ENCODE measurements at regions not wholly inside any gene's neighbourhood (a gene's known extent, or its start where the extent isn't known, plus 50 kb on each side); places are given as distances from the start of the nearest gene placed in this dataset.

- in situ Hi-C loops (cut with MboI) (no loop called here), intact Hi-C loops (cut with micrococcal nuclease; ENCODE audit: unreplicated experiment) (no loop called here)
- ChIA-PET CTCF (no interaction called here), SMC1A (ENCODE audit: uncharacterized antibody, unreplicated experiment) (no interaction called here), POLR2A (no interaction called here), RAD21 (ENCODE audit: unreplicated experiment) (no interaction called here)
- no peaks in the 10 kb centered on the region for H3K36me3 ChIP-seq (ENCODE audit: control insufficient read depth in 2 of 2, insufficient read depth in 2 of 2, low read length in 1 of 2)
- WGBS (ENCODE audit: insufficient coverage, insufficient replicate concordance, low lambda C conversion rate, missing lambda C conversion rate), result 0% methylated on average over 1 of the region's 1 CpG
- no peak for DNase-seq (ENCODE audit: low read depth, low spot score)
- no peak overlapping the region for H3K4me3 ChIP-seq
- no peak overlapping the region for H3K9ac ChIP-seq (ENCODE audit: control insufficient read depth, insufficient read depth, low read length)
- no peak for FAIRE-seq
- no peak for ATAC-seq
- H3K4me2 ChIP-seq (ENCODE audit: control insufficient read depth, insufficient read depth), result no peak overlapping the region
- H3K9me3 ChIP-seq (replicated peaks; ENCODE audit: control insufficient read depth, insufficient read depth, low read length), result no peaks in the 10 kb centered on the region
- no peaks in the 10 kb centered on the region for H3K27me3 ChIP-seq (replicated peaks in 1 of 2; ENCODE audit: control insufficient read depth in 2 of 2, insufficient read depth in 2 of 2, low read length in 1 of 2)
- no peak overlapping the region for H2AFZ ChIP-seq (ENCODE audit: control insufficient read depth, low read depth, low read length)
- BruUV-seq (replicated peaks), result no TSS peak
- no peaks in the 10 kb centered on the region for H4K20me1 ChIP-seq (ENCODE audit: control insufficient read depth, insufficient read depth)
- TF ChIP-seq CHD1 (IDR thresholded peaks at IDR 0.05; ENCODE audit: low read depth, low read length) (no peak), ZSCAN29 (IDR thresholded peaks at IDR 0.05) (no peak), ZNF622 (IDR thresholded peaks at IDR 0.05) (no peak), CREB1 (IDR thresholded peaks at IDR 0.05; ENCODE audit: low read depth) (no peak)
- H3K4me1 ChIP-seq (ENCODE audit: control insufficient read depth, insufficient read depth, low read length), result no peaks in the 10 kb centered on the region
- H3K79me2 ChIP-seq (ENCODE audit: control insufficient read depth, insufficient read depth, low read length), result no peaks in the 10 kb centered on the region
- no peak overlapping the region for H3K27ac ChIP-seq (ENCODE audit: control insufficient read depth, insufficient read depth)
Observed at GRCh38 chr3:147301781-147302180, 104.6 kb downstream of the ZIC4 start.

- Histone ChIP-seq H3K4me2 (ENCODE audit: control insufficient read depth, insufficient read depth) (no peak overlapping the region), H3K27me3 (replicated peaks in 1 of 2; ENCODE audit: control insufficient read depth in 2 of 2, insufficient read depth in 2 of 2, low read length in 1 of 2) (no peaks in the 10 kb centered on the region), H3K79me2 (ENCODE audit: control insufficient read depth, insufficient read depth, low read length) (no peaks in the 10 kb centered on the region), H3K4me3 (no peak overlapping the region), H3K9ac (ENCODE audit: control insufficient read depth, insufficient read depth, low read length) (no peak overlapping the region), H3K4me1 (ENCODE audit: control insufficient read depth, insufficient read depth, low read length) (no peaks in the 10 kb centered on the region), H3K9me3 (replicated peaks; ENCODE audit: control insufficient read depth, insufficient read depth, low read length) (no peaks in the 10 kb centered on the region), H4K20me1 (ENCODE audit: control insufficient read depth, insufficient read depth) (no peaks in the 10 kb centered on the region), H2AFZ (ENCODE audit: control insufficient read depth, low read depth, low read length) (no peak overlapping the region), H3K36me3 (ENCODE audit: control insufficient read depth in 2 of 2, insufficient read depth in 2 of 2, low read length in 1 of 2) (no peaks in the 10 kb centered on the region), H3K27ac (ENCODE audit: control insufficient read depth, insufficient read depth) (no peak overlapping the region)
- ChIA-PET SMC1A (ENCODE audit: uncharacterized antibody, unreplicated experiment) (no interaction called here), POLR2A (no interaction called here), RAD21 (ENCODE audit: unreplicated experiment) (no interaction called here), CTCF (no interaction called here)
- intact Hi-C loops (cut with micrococcal nuclease; ENCODE audit: unreplicated experiment) (no loop called here), in situ Hi-C loops (cut with MboI) (no loop called here)
- DNase-seq (ENCODE audit: low read depth, low spot score) (no peak), ATAC-seq (no peak), FAIRE-seq (no peak)
- no TSS peak for BruUV-seq (replicated peaks)
- TF ChIP-seq SKIL (IDR thresholded peaks at IDR 0.05; ENCODE audit: low read depth, poor library complexity, severe bottlenecking) (no peak), FOXK2 (IDR thresholded peaks at IDR 0.05) (no peak)
- 6% methylated on average over 2 of the region's 2 CpGs for WGBS (ENCODE audit: insufficient coverage, insufficient replicate concordance, low lambda C conversion rate, missing lambda C conversion rate)
Observed at GRCh38 chr3:147299656-147300055, 106.7 kb downstream of the ZIC4 start.
